ENCODE measurements at regions not wholly inside any gene's neighbourhood (a gene's known extent, or its start where the extent isn't known, plus 50 kb on each side); places are given as distances from the start of the nearest gene placed in this dataset.

DNA sequence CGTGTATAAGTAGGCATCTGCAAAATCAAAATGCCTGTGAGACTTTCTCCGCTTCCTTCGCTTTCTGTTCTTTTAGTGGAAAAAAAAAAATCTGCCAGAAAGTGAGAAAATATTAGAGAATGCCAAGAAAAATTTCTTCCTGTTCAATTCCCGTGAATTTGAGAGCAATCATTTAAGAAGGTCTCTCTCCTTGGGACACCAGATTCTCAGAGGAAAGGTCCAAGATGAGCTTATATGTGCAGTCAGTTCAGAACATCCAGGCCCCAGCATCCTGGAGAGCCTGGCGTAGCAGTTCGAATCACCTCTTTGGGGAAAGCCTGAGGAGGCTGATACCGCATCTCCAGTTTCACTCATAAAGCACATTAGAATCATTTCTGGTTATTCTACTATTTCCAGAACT is 912.8 kb downstream of the GALC start:
- no peak for DNase-seq

DNA sequence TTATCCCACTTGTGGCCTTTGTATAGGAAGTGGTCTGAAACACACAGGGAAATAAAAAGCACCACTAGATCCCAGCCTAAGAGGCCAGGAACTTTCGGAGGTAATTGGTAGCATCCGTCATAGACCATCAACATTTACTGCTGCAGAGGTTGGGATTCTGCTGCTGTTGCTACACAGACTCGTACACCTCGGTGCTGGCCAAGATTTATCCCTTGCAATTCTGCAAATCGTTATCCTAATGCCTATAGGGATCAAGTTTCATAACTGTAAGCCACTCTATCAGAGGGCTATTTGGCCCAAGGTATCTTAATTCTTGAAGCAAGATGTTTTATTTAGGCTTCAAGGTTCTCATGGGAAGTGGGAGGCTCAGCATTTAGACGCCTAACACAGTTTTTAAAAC is 913.6 kb downstream of the GALC start:
- DNase-seq = no peak

DNA sequence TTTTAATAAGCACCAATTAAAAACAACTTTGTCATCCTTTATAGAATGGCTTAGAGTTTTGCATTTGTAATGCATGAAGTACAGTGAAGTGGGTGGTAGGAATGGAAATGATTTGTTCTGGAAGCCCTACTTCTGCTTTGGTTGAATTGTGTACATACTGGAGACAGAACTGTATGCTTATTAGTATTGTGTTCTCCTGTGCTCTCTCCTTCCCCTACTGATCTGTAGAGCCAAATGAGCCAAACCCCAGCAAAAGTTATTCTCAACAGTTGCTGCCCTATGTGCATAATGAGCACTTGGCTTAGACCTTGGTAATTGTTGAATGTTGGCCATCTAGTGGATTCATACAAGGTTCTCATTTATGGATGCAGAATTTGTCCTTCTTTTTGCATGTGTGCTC is 916.1 kb downstream of the GALC start:
- DNase-seq = no peak

DNA sequence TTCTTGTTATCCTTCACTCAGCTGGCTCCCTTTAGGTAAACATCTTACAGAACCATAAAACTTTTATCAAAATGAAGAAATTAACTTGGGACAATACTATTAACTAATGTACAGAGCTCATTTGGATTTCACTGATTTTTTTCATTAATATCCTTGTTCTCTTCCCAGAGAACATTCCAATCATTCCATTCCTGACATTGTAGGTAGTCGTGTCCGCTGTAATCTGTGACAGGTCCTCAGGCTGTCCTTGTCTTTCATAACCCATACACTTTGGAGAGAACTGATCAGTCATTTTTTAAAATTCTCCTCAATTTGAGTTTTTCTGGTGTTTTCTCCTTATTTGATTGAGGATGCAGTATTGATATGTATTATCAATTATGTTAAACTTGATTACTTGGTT is 916.8 kb downstream of the GALC start:
- no peak for DNase-seq

DNA sequence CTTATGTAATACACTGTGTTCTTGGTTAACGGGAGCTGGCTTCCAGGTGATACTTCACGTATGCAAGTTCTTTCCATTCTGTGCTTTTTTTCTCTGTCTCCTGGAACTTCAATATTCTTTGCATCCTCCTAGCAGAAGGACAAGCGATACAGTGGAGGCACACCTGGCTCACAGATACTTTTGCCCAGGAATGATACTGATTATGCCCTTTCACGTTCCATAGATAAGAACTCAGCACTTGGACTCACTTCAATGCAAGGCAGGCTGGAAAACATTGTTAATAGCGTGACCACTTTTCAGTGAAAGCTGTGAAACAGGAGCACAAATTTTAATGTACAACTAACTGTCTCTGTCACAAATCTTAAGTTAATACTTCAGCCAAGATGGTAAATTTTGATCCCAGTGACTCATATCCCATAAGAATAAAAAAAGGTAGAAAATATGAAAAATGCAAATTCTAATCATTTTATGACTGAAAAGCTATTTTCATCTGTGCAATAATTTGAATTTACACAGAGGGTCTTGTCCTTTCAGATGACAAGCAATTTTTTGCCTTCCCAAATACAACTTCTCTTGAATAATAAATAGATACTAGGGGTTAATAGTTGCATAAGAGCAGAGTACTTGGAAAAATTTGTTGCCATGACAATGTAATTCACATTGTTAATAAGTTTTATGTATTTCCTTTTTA is 919.0 kb downstream of the GALC start:
- DNase-seq = no peak

DNA sequence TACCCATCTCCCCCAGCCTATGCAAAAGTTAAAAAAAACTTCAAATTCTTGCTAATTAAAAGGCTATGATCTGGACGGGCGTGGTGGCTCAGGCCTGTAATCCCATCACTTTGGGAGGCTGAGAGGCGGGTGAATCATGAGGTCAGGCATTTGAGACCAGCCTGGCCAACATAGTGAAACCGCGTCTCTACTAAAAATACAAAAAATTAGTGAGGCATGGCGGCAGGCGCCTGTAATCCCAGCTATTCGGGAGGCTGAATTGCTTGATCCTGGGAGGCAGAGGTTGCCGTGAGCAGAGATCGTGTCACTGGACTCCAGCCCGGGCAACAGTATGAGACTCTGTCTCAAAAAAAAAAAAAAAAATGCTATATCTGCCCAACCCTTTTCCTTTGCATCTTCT is 925.4 kb downstream of the GALC start:
- no peak for DNase-seq

DNA sequence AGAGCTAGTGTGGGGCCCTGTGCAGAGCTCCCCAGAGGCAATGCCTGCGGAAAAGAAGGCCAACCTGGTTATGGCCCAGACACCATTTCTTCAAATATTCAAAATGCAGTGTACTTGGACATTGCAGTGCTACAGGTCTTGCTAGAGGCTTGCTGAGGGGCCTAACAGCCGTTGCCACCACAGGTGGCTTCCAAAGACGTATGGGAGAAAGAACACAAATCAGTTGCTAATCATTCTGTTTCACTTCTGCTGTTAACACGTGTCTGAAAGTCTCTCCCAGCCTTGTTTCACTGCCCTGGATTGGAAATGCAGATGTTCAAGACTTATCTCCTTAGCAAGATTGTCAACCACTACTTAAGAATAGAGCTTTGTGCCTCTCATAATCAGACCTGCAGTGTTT is 925.9 kb downstream of the GALC start:
- no peak for DNase-seq

DNA sequence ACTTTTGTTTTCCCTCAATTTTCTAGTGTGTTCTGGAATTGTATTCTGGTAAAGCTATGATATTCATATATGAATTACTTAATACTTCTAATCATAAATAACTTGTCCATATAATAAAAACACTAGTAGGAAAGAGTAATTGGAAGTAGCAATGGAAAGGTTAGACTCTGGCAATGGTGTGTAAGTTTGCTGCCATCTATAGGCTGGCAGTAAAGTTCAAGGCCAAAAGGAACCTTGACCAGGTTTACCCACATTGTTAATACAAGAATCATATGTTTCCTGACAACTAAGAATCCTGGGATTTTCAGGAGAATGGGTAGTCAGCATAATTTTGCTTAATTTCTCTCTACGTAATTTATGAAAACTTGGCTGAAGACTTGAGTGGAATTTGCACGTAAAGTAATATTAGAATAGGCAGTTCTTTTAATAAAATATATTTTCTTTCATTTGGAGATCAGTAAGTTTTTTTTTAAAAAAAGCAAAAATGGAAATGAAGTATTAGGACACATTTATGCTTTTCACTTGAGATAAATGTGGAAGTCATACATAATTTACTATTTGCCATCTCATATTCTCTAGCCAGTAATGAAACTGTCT is 926.7 kb downstream of the GALC start:
- no peak for DNase-seq

DNA sequence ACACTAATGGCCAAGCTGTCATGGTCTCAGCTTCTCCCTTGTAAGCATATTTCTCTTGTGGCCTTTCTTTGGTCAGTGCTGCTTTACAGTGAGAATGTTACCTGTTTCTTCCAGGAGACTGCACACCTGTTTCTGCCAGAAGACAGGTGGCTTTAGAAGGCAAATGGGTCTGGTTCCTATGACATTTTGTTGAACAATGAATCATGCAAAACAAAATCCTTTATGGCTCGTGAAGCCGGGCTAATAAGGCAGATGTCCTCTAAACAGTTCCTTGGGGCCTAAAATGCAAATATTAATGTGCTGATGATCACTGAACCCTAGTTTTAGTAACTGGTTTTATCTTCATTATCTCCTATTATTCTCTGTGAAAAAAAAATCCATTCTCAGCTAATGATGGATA is 927.6 kb downstream of the GALC start:
- DNase-seq = no peak

DNA sequence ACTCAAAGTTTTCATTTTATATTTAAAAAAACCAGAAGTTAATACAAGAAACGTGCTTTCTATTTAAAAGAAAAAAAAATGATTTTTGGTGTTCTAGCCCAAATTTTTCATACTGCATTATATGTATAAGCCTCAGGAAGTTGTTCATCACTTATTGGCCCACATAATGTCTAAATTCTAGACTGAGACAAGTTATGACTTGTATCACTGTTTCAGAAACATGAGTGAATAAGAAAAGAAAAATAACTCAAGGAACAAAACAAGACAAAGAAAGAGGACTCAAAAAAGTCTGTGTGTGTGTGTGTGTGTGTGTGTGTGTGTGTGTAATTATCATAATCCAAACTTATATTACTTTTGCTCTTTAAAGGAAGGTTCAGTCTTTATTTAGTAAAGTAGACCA is 929.8 kb downstream of the GALC start:
- no peak for DNase-seq

DNA sequence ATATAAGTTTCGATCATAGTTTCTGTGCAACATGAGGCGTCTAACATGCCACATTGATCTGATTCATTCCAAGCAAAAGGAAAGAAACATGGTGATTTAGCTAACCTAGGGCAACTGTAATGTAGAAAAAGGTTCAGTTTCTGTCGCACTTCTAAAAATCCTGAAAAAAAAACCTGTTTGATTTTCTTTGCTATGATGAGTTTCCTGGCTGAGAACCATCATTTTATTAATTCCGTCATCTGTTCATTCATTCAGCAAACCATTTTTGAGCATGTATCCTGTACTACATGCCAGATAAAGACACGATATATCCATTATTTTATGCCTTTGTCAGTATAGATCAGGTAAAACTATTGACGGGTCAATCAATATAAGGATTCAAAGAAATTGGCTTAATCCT is 932.6 kb downstream of the GALC start:
- DNase-seq = no peak

DNA sequence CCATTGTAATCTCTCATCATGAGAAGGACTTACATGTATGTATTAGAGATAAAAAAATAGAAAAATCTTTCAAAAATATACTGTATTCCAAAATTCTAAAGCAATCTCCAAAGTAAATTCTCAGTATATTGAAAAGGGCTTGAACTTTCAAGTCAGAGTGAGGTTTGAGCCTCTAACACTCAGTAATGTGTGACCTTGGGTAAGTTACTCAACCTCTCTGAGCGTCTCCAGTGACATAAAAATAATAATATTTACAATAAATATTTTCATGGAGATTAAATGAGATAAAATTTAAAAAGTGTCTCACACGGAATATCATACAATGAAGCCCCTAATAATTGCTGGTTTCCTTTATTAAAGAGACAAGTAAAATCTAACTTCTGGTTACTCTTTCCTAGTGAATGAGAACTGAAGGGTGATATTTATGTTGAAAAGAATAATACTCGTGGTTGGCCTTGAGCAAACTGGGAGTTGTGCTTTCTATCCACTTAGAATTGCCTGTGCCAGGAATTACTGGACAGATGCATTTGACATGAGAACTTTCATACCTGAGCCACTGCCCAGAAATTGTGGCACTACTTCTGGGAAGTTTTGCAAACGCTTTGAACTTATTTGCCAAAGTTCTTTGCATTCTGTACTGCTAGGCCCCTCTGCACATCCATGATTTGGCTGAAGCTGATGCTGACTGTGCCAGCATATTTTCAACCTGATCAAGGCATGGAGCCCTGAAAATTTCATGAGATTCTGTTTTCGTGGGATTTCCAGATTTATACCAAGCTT is 933.7 kb downstream of the GALC start:
- DNase-seq = no peak

DNA sequence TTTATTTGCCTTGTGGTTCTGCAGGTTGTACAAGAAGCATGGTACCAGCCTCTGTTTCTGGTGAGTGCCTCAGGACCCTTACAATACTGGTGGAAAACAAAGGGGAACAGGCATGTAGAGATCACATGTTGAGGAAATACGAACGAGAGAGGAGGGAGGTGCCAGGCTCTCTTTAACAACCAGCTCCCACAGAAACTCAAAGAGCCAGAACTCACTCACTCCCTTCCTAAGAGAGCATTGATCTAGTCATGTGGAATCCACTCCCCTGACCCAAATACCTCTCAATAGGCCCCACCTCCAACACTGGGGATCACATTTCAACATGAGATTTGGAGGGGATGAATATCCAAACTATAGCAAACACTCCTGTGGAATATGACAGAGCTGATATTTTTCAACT is 938.0 kb downstream of the GALC start:
- no peak for DNase-seq

DNA sequence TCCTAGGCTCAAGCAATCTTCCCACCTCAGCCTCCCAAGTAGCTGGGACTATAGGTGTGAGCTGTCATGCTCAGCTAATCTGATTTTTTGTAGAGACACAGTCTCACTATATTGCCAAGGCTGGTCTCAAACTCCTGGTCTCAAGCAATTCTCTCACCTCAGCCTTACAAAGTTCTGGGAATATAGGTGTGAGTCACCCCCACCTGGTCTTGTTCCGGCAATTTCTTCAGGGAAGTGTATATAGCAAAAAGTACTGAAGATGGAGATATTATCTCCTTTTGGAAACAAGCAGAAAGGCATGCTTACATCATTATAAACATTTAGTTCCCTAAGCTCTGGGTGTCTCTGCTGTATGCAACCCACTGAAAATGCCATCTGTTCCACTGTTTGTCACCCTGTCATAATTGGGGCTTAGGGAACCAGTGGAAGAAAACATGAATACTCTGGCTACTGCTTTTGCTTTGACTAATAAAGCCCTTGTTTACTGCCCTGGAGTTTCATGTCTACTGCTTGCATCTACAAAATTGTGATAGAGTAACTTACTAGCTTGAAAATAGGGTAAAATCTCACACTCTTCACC is 940.2 kb downstream of the GALC start:
- no peak for DNase-seq

DNA sequence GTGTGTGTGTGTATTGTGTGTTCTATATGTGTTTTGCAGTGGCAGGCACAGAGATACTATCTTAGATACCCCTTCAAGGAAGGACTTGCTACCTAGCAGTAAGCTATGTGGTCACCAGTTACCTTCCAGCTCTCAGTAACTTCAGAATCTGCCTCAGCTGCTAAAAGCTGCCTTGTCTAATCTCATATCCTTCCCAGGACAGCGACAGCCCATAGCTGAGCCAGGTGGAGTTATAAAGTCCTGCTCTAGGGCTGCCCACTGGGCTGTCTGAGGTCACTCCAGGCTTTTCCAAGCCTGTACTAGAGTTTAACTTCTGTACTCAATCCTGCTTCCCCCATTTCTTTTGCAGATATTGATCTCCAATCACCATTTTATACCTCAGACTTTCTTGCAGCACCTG is 942.6 kb downstream of the GALC start:
- DNase-seq = no peak

DNA sequence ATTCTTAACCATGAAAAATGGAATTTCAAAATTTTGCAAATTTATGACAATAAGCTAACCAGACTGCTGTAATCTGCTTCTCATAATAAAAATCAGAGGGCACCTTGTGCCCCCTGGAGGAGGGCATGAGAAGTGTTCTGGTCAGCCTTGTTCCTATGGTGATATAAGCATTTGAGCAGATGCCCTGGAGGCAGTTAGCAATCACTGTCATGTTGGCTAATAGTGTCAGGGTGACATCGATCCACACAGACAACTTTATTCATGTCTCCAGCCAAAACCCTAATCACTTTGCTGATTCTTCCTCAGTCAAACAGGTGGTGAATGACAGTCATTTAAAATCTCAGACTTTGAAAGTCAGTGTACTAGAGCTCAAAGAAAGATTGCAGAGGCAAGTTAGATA is 943.0 kb downstream of the GALC start:
- no peak for DNase-seq

DNA sequence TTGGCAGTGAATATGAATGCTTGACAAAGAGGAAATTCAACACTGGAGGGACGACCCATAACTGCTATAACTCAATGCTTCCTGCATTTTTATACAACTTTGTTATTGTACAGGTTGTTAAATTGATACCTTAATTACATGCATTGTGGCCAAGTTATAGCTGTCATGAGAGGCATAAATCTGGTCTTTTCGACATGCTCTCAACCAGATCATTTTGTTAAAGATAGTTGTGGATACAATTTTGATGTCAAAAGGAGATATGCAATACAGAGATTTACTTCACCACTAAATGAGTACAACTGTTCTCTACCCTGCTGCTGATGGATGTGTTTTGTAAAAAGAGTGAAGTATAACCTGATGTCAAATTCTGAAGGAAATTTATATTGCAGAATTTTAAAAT is 946.0 kb downstream of the GALC start:
- DNase-seq = no peak

DNA sequence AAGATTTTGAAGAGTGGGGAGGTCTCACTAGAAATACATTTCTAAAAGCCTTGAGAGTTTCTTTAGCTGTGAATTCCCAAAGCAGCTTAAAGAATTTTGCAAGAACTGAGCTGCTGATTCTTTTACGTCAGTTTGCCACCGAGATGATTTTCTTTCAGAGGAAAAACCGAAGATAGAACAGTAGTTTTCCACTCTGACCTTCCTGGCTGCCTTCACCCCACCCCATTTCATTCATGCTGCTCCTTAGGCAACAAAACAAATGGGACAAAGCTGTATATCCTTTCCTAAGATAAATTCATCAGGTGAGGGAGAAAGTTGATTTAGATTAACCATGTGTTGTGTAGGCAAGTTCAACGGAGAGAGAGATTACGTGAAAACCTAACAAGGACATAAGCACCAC is 947.0 kb downstream of the GALC start:
- DNase-seq = no peak

DNA sequence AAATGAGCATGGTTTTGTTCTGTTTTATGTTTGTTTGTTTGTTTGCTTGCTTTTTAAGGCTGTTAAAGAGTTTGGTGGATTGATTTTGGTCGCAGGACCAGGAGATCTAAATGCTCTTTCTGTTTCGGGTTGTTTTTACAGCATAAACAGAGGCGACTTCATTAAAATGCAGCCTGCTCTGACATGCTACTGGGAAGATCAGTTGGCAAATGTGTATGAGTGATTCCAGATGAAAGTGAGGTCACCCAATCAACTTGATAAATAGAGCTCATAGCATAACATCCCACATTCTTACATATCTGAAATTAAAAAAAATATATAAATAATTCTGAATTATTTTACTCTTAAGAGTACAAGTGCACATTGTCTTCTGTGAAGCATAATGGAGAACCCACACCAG is 947.7 kb downstream of the GALC start:
- DNase-seq = no peak

DNA sequence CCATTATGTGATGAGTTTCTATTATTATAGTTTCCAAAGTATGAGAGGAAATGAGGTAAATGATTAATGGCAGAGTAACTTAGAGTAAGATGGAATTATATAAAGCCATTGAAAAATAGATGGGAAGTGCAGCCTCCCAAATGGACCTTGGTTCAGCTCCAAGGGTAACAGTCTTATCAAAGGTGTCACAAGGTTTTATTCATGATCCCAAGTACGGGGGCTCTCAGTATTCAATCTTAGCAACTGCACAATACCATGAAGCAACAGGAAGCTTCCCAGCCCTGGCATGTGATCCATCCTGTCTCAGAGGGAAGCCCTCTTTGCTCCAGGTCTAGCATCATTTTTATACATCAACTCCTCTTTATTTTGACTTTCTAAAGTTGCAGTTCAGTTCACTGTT is 948.2 kb downstream of the GALC start:
- no peak for DNase-seq

DNA sequence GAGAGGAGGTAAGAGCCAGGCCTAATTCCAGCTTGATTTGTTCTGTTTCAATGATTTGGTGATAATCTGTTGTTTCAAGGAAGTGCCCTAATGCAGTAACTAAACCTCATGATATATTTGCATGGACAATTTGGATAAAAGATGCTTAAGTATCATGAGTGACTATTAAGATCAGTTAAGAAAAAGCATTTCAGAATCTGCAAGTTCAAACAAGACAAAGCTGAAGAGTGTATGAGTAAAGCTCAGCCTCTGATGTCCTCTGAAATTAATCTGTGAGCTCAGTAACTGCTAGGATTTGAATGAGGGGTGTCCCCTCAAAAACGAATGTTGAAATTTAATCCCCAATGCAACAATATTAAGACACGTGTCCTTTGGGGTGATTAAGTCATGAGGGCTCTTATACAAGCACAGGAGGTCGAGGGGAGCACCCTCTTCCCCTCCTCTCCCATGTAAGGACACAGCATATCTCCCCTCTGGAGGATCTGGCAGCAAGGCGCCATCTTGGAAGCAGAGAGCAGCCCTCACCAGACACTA is 949.2 kb downstream of the GALC start:
- DNase-seq = no peak

DNA sequence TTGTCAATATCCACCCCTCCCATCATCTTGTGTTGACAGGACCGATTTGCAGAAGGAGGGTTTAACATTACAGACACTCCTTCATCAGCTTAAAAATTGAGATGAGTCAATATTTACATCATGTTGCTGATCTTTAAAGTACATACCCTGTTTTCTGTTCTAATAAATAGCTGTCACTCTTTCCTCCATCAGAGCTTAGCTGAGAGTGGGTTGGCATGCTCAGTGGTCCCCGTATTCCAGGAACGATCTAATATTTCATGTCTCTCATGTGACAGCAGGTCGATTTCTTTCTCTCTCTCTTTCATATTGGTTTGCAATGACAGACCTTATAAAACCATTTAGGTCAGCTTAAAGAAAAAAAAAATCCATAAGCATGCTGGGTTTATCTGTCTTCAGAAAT is 950.6 kb downstream of the GALC start:
- no peak for DNase-seq

DNA sequence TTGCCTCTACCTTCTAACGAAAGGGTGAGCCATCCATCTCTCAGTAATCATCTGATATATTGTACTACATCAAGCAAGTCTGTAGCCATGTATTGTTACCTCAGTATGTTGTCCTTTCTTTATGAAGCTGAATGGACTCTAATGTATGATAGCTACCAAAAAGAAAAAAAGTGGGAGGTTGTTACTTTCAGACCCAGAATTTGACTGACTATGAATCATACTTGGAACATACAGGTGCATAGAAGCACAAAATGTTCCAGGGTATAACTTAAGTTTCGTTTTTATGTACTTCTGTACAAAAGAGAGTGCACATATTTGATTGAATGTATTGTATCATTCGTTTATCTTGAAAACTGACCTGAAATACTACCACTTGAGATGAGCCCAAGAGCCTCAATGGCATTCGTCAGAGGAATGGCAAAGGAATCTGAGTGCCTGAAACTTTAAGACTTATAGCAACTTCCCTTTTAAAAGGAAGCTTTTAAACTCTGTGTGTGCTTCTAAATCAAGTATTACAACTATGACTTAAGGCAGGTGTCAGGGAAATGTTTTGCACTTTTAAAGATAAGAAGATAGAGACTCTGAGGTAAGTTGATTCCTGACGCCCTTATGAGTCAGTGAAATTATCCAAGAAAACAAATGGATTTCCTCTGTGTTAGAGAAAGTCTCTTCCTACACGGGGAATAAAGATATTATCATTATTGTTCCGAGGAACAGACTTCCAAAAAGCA is 951.5 kb downstream of the GALC start:
- no peak for DNase-seq
